HFF-Myc (cell line): ENCODE measurements at regions not wholly inside any gene's neighbourhood (a gene's known extent, or its start where the extent isn't known, plus 50 kb on each side); places are given as distances from the start of the nearest gene placed in this dataset.

Source experiments
- DNase-seq: peaks from one replicate; pipeline ENCODE4 v3.0.0-alpha.2; 2011; ENCODE audit warnings: low read depth; ENCODE audit errors: extremely low read depth
- H3K4me3 ChIP-seq: replicated peaks from 2 replicates; pipeline ENCODE4 v1.5.1; 2011; ENCODE audit warnings: low read depth, mild to moderate bottlenecking, control low read depth, low read length
- TF ChIP-seq, protein P1 (sequence below): IDR thresholded peaks from 2 replicates; pipeline ENCODE4 v1.5.1; 2012; ENCODE audit warnings: mild to moderate bottlenecking, low read depth, low read length, control low read depth; ENCODE audit errors: missing control alignments

GRCh38 chr14:51307551-51307950, 67.5 kb downstream of the TMX1 start:
- no peak for DNase-seq
- H3K4me3 ChIP-seq = no peak overlapping the region
- TF ChIP-seq, protein P1, sequence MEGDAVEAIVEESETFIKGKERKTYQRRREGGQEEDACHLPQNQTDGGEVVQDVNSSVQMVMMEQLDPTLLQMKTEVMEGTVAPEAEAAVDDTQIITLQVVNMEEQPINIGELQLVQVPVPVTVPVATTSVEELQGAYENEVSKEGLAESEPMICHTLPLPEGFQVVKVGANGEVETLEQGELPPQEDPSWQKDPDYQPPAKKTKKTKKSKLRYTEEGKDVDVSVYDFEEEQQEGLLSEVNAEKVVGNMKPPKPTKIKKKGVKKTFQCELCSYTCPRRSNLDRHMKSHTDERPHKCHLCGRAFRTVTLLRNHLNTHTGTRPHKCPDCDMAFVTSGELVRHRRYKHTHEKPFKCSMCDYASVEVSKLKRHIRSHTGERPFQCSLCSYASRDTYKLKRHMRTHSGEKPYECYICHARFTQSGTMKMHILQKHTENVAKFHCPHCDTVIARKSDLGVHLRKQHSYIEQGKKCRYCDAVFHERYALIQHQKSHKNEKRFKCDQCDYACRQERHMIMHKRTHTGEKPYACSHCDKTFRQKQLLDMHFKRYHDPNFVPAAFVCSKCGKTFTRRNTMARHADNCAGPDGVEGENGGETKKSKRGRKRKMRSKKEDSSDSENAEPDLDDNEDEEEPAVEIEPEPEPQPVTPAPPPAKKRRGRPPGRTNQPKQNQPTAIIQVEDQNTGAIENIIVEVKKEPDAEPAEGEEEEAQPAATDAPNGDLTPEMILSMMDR = no peak

DNA sequence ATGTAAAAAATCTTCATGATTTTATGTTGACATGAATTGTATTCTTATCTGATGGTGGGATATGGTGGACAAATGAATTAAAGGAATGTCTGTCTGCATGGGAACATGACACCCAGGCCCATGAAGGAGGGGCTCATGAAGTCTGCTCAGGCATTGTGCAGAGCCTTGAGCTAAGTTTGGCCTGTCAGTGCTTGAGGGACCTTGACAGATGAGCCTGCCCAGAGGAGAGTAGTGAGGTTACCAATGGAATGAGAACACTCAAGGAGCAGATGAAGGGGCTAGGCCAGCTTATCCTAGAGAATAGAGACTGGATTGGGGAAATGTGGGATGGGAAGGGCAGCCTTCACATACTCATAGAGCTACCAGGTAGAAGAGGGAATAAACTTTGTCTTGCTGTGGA, 68.8 kb downstream of the TMX1 start:
- TF ChIP-seq, protein P1 = no peak
- H3K4me3 ChIP-seq = no peak overlapping the region
- no peak for DNase-seq

- peak; percentile 83 for DNase-seq
- TF ChIP-seq, protein P1 = no peak
- no peak overlapping the region for H3K4me3 ChIP-seq
Measured at GRCh38 chr14:51310505-51310944, 70.5 kb downstream of the TMX1 start.

DNA sequence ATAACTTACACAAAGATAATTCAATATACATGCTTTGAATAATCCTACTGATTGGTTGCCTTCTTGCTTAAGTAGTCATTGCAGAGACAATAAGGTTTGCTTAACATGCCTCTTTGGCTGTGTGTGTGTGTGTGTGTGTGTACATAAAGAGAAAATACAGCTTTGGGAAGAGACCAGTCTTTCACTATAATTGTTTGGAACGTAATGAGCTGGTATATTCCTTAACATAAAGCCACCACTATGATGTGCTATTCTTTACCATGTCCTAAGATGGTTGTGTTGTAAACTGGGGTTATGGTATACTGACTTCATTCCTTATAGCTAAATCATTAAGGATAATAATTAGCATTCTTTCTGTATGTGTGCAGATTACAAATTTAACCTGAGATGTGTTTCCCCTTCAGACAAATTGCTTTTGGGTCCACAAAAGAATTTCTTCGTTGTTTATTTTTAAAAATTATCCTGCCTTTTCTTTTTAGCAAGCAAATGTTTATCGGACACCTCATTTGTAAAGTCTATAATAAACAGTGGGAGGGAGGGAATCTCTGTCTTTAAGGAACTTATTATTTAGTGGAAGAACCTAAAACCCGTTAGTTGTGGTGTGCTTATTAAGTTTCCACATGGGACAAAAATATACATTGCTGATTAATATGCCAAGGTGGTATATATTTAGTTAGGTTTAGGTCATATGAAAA, 74.4 kb downstream of the TMX1 start:
- TF ChIP-seq, protein P1 = no peak
- H3K4me3 ChIP-seq = no peak overlapping the region
- no peak for DNase-seq

DNA sequence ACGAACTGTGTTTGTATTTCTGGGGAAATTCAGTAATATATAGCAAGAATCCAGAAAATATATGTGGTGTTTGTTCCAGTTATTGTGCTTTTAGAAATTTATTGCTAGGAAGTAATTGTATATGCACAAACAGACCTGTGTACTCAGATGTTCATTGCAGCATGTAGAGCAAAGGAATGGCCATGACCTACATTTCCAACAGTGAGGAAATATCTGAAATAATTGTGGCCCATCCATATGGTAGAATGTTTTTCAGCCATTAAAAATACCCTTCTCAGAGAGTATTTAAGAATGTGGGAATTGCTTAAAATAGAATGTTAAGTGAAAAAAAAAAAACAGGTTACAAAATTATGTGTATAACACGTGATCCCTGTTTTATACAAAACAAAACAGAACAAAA, 77.3 kb downstream of the TMX1 start:
- TF ChIP-seq, protein P1 = no peak
- no peak overlapping the region for H3K4me3 ChIP-seq
- no peak for DNase-seq

GRCh38 chr14:51318813-51319597, 79.0 kb downstream of the TMX1 start:
- TF ChIP-seq, protein P1 = no peak
- no peak for DNase-seq

More at GRCh38 chr14:51318813-51319597, 79.0 kb downstream of the TMX1 start:
- no peak overlapping the region for H3K4me3 ChIP-seq
